Aorta (tissue), 5 donors: ENCODE measurements at regions not wholly inside any gene's neighbourhood (a gene's known extent, or its start where the extent isn't known, plus 50 kb on each side); places are given as distances from the start of the nearest gene placed in this dataset.

ENCODE experiments used
- ATAC-seq: fragments of 200-7000 bp; cut with Tn5 transposase; one replicate; pipeline ENCODE4 v1.9.1; 2022; ENCODE audit warnings: moderate library complexity; ENCODE audit not compliant: low FRiP score
- DNase-seq, 2 donors: peaks; one replicate each; pipeline ENCODE4 v3.0.0-alpha.2; 2020
- H3K27ac ChIP-seq, 2 donors: one replicate each; pipeline ENCODE4 v1.5.1; 2013; ENCODE audit warnings: low read length in 2 of 2, mild to moderate bottlenecking in 2 of 2, moderate library complexity in 2 of 2, control low read depth in 1 of 2, inconsistent platforms in 1 of 2, low read depth in 1 of 2
- H3K27me3 ChIP-seq, 2 donors: one replicate each; pipeline ENCODE4 v1.6.1; 2013; ENCODE audit warnings: control low read depth in 1 of 2, low read length in 1 of 2, mild to moderate bottlenecking in 1 of 2, moderate library complexity in 1 of 2; ENCODE audit not compliant: insufficient read depth in 2 of 2, control insufficient read depth in 1 of 2
- H3K36me3 ChIP-seq, 2 donors: one replicate each; pipeline ENCODE4 v1.6.1; 2013; ENCODE audit warnings: control low read depth in 1 of 2, low read length in 1 of 2, mild to moderate bottlenecking in 1 of 2; ENCODE audit not compliant: insufficient read depth in 2 of 2, control insufficient read depth in 1 of 2
- H3K4me1 ChIP-seq, 2 donors: one replicate each; pipeline ENCODE4 v1.6.1; 2013; ENCODE audit warnings: low read length in 2 of 2, control low read depth in 1 of 2, mild to moderate bottlenecking in 1 of 2, moderate library complexity in 1 of 2; ENCODE audit not compliant: insufficient read depth in 2 of 2, control insufficient read depth in 1 of 2
- H3K4me3 ChIP-seq, 2 donors: one replicate each; pipeline ENCODE4 v1.5.1; 2013; ENCODE audit warnings: low read length in 2 of 2, control low read depth in 1 of 2, mild to moderate bottlenecking in 1 of 2
- H3K9me3 ChIP-seq: one replicate; pipeline ENCODE4 v1.6.1; 2013; ENCODE audit warnings: mild to moderate bottlenecking, low read length; ENCODE audit not compliant: control insufficient read depth
- WGBS, 2 donors: extraction: QIAGEN DNeasy Blood & Tissue Kit; methylation state at CpG; one replicate each; pipeline ENCODE4 v1.1.7; 2013; 5-methylcytosine and 5-hydroxymethylcytosine counted together
- intact Hi-C, 2 donors: fragments of 100-400 bp; cut with DNase I; formaldehyde crosslinking; loops; one replicate each; pipeline versions ENCODE4 v1.14.2 to v1.15.0; 2022
- donor health status: healthy with polysubstance abuse.
- donor health status: Bipolar disorder and iron deficiency.
- donor health status: DM: no; HTN: no; CAD: no.
- donor health status: DM: no; HTN: no; CAD: no.
- donor health status: DM: yes; HTN: yes; CAD: no.

DNA sequence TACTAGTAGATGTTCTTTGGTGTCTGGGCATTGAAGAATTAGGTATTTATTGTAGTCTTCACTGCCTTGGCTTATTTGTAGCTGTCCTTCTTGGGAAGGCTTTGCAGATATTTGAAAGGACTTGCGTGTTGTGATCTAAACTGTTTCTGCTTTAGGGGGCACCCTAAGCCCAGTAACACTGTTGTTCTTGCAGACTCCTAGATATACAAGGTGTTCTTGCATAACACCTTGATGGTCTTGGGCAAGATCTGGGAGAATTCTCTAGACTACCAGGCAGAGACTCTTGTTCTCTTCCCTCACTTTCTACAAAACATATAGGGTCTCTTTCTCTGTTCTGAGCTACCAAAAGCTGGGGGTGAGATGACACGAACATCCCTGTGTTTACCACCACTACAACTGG lies 179.1 kb downstream of the FAM170A start:
- H3K27ac ChIP-seq, result no peak overlapping the region
- H3K27me3 ChIP-seq, result no peaks in the 10 kb centered on the region
- no peak overlapping the region for H3K4me3 ChIP-seq
- intact Hi-C loops, result no loop called here
- no peaks in the 10 kb centered on the region for H3K9me3 ChIP-seq
- H3K36me3 ChIP-seq, result no peaks in the 10 kb centered on the region
- ATAC-seq (no peak), DNase-seq (no peak)
- peaks cover 0 to 2% of the 10 kb centered on the region in 2 donors for H3K4me1 ChIP-seq
- WGBS, 2 donors, result 97 to 100% methylated on average over 2 of the region's 2 CpGs

DNA sequence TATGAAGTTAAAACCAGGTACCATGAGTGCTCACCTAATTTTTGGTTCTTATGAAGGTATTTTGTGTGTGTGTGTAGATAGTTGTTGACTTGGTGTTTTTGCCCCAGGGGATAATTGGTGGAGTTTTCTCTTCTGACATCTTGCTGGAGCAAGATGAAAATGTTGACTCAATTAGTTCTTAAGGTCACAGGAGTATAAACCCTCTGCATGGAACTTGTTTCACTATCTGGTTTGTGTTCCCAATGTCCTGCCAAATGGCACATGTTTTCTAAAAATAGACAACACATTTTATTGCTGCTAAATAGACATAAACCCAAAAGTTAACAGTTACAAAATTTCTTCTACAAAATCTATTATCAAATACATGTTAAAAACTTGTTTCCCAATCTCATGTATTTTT lies 180.9 kb downstream of the FAM170A start:
- ATAC-seq (no peak), DNase-seq (no peak)

DNA sequence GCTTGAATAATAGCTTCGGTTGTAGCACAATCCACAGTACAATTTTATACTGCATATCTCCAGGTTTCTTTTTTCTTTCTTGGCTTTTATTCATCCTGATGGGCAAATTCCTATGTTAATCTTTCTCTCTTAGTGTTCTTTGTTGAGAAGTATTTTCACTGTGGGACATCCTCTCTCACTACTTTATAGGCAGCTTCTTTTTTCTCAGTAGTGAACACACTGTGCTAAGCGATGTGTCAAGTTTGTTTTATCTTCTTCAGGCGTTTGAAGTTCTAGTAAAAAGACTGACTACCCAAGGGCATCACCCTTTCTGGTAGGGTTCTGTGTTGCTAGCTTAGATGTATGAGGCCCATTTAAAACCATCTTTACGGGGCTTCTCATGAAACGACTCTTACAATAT lies 182.1 kb downstream of the FAM170A start:
- WGBS, 2 donors, result 91 to 92% methylated on average over 5 of the region's 5 CpGs
- Histone ChIP-seq H3K27ac (no peak overlapping the region), H3K4me1 (peaks cover 0 to 2% of the 10 kb centered on the region in 2 donors), H3K36me3 (no peaks in the 10 kb centered on the region), H3K9me3 (no peaks in the 10 kb centered on the region), H3K4me3 (no peak overlapping the region), H3K27me3 (no peaks in the 10 kb centered on the region)
- DNase-seq (no peak), ATAC-seq (no peak)
- intact Hi-C loops, result no loop called here

More for the DNA sequence above, 180.9 kb downstream of the FAM170A start:
- Histone ChIP-seq H3K27me3 (no peaks in the 10 kb centered on the region), H3K27ac (no peak overlapping the region), H3K9me3 (no peaks in the 10 kb centered on the region), H3K36me3 (no peaks in the 10 kb centered on the region), H3K4me3 (no peak overlapping the region), H3K4me1 (peaks cover 0 to 2% of the 10 kb centered on the region in 2 donors)
- intact Hi-C loops, result no loop called here

DNA sequence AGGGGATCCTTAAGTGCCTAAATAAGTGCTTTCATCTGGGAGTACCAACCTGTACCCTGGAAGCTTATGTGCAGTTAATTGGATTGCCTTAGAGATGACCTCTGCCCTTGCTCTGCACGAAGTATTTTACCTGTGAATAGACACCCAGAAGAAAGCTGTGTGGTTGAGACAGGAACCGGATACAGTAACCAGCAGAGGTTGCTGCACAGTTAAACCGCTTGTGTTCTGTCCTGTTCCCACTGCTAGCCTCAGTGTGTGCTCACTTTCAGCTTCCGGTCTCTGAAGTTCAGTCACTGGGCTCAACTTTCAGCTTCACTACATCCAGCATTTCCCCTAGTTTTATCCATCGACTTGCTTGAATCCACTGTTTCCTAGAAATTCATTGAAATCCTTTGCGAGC lies 185.3 kb downstream of the FAM170A start:
- intact Hi-C loops, result no loop called here
- DNase-seq, result no peak
- Histone ChIP-seq H3K27ac (no peak overlapping the region), H3K9me3 (no peaks in the 10 kb centered on the region), H3K36me3 (no peaks in the 10 kb centered on the region), H3K4me1 (peaks cover 0 to 2% of the 10 kb centered on the region in 2 donors), H3K27me3 (no peaks in the 10 kb centered on the region), H3K4me3 (no peak overlapping the region)
- ATAC-seq, result no peak
- 97% methylated on average over 6 of the region's 6 CpGs for WGBS, 2 donors

GRCh38 chr5:119816055-119816454 lies 186.7 kb downstream of the FAM170A start:
- no peak overlapping the region for H3K27ac ChIP-seq
- no peaks in the 10 kb centered on the region for H3K27me3 ChIP-seq
- intact Hi-C loops, result no loop called here
- H3K4me1 ChIP-seq, result no peaks in the 10 kb centered on the region
- ATAC-seq (no peak), DNase-seq (no peak)
- H3K4me3 ChIP-seq, result no peak overlapping the region
- H3K36me3 ChIP-seq, result no peaks in the 10 kb centered on the region
- no peaks in the 10 kb centered on the region for H3K9me3 ChIP-seq

GRCh38 chr5:119820016-119820415 lies 190.7 kb downstream of the FAM170A start:
- Histone ChIP-seq H3K4me1 (no peaks in the 10 kb centered on the region), H3K27me3 (no peaks in the 10 kb centered on the region), H3K36me3 (no peaks in the 10 kb centered on the region), H3K27ac (no peak overlapping the region), H3K9me3 (no peaks in the 10 kb centered on the region), H3K4me3 (no peak overlapping the region)
- DNase-seq (no peak), ATAC-seq (no peak)
- 91 to 97% methylated on average over 1 of the region's 1 CpG for WGBS, 2 donors
- intact Hi-C loops, result no loop called here

DNA sequence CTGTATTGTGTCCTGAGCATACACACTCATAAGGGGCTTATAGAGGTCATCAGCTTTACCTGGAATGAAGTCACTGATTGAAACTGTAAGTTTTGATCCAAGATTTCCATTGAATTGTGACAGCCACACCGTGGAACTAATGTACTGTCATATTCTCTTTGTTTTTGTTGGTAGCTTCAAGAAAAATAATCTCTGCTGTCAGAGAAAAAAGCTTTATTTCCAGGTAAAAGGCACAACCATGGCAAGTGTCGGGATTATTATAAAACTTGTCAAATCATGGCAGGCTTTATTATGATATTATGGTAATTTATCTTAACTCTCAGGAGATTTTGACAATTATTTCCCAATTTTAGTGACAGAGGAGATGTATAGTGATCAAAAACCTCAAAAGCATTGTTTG lies 191.2 kb downstream of the FAM170A start:
- ATAC-seq (no peak), DNase-seq (no peak)
- Histone ChIP-seq H3K4me1 (no peaks in the 10 kb centered on the region), H3K36me3 (no peaks in the 10 kb centered on the region), H3K9me3 (no peaks in the 10 kb centered on the region), H3K27ac (no peak overlapping the region), H3K4me3 (no peak overlapping the region), H3K27me3 (no peaks in the 10 kb centered on the region)
- intact Hi-C loops, result no loop called here
- WGBS, 2 donors, result 76 to 79% methylated on average over 2 of the region's 2 CpGs

DNA sequence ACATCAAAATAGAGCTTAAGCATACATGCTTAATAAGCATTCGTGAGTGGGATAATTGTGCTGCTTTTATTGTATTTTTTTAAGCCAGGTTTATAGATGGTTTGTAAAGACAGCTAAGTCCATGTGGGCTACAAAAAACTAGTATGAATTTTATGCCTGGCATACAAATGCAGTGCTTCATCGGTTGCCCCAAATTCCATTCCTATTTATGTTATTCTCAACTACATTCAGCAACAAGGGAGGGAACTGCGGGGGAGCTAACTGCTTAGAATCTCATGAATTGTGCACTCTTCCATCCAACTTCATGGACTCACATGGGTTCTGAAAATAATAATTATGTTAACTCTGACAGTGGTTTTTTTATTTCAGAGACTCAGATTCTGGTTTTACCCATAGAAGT lies 199.2 kb downstream of the FAM170A start:
- intact Hi-C loops, result no loop called here
- ATAC-seq (no peak), DNase-seq (no peak)
- Histone ChIP-seq H3K36me3 (no peaks in the 10 kb centered on the region), H3K27ac (peak overlapping the region; percentile 57 to 63), H3K4me1 (peaks cover 2% of the 10 kb centered on the region in 2 donors), H3K27me3 (no peaks in the 10 kb centered on the region), H3K9me3 (no peaks in the 10 kb centered on the region), H3K4me3 (peak overlapping the region in 1 of 2 donors; percentile 18)
- 4 to 6% methylated on average over 3 of the region's 3 CpGs for WGBS, 2 donors

- no peak for ATAC-seq
- Histone ChIP-seq H3K4me3 (no peak overlapping the region), H3K9me3 (no peaks in the 10 kb centered on the region), H3K27ac (no peak overlapping the region), H3K36me3 (no peaks in the 10 kb centered on the region), H3K27me3 (no peaks in the 10 kb centered on the region), H3K4me1 (peaks cover 2% of the 10 kb centered on the region in 2 donors)
- intact Hi-C loops, result no loop called here
- no peak for DNase-seq
Measured at GRCh38 chr5:119829341-119829740, 200.0 kb downstream of the FAM170A start.
